ENCODE measurements at regions not wholly inside any gene's neighbourhood (a gene's known extent, or its start where the extent isn't known, plus 50 kb on each side); places are given as distances from the start of the nearest gene placed in this dataset.

GRCh38 chr22:48389916-48390315, 1437.8 kb downstream of the BRD1 start:
- DNase-seq (ENCODE audit: extremely low read depth, low read depth), result no peak
- no peak overlapping the region for H3K4me3 ChIP-seq (replicated peaks; ENCODE audit: low read depth, low read length)
- TF ChIP-seq CTCF (IDR thresholded peaks at IDR 0.05; ENCODE audit: low read depth, low read length, missing control alignments), result no peak

GRCh38 chr22:48382197-48382596, 1445.5 kb downstream of the BRD1 start:
- DNase-seq (ENCODE audit: extremely low read depth, low read depth), result no peak
- TF ChIP-seq CTCF (IDR thresholded peaks at IDR 0.05; ENCODE audit: low read depth, low read length, missing control alignments), result no peak
- no peak overlapping the region for H3K4me3 ChIP-seq (replicated peaks; ENCODE audit: low read depth, low read length)

- no peak for DNase-seq (ENCODE audit: extremely low read depth, low read depth)
- no peak for TF ChIP-seq CTCF (IDR thresholded peaks at IDR 0.05; ENCODE audit: low read depth, low read length, missing control alignments)
- no peak overlapping the region for H3K4me3 ChIP-seq (replicated peaks; ENCODE audit: low read depth, low read length)
Measured at GRCh38 chr22:48380016-48380665, 1447.5 kb downstream of the BRD1 start.

- DNase-seq (ENCODE audit: extremely low read depth, low read depth), result no peak
- H3K4me3 ChIP-seq (replicated peaks; ENCODE audit: low read depth, low read length), result no peak overlapping the region
- TF ChIP-seq CTCF (IDR thresholded peaks at IDR 0.05; ENCODE audit: low read depth, low read length, missing control alignments), result no peak
Measured at GRCh38 chr22:48379371-48379770, 1448.3 kb downstream of the BRD1 start.

- DNase-seq (ENCODE audit: extremely low read depth, low read depth), result no peak
- TF ChIP-seq CTCF (IDR thresholded peaks at IDR 0.05; ENCODE audit: low read depth, low read length, missing control alignments), result no peak
- H3K4me3 ChIP-seq (replicated peaks; ENCODE audit: low read depth, low read length), result no peak overlapping the region
Measured at GRCh38 chr22:48378673-48379072, 1449.0 kb downstream of the BRD1 start.

GRCh38 chr22:48376936-48377712, 1450.5 kb downstream of the BRD1 start:
- no peak overlapping the region for H3K4me3 ChIP-seq (replicated peaks; ENCODE audit: low read depth, low read length)
- DNase-seq (ENCODE audit: extremely low read depth, low read depth), result no peak
- TF ChIP-seq CTCF (IDR thresholded peaks at IDR 0.05; ENCODE audit: low read depth, low read length, missing control alignments), result no peak
